ENCODE measurements at regions not wholly inside any gene's neighbourhood (a gene's known extent, or its start where the extent isn't known, plus 50 kb on each side); places are given as distances from the start of the nearest gene placed in this dataset.

DNA sequence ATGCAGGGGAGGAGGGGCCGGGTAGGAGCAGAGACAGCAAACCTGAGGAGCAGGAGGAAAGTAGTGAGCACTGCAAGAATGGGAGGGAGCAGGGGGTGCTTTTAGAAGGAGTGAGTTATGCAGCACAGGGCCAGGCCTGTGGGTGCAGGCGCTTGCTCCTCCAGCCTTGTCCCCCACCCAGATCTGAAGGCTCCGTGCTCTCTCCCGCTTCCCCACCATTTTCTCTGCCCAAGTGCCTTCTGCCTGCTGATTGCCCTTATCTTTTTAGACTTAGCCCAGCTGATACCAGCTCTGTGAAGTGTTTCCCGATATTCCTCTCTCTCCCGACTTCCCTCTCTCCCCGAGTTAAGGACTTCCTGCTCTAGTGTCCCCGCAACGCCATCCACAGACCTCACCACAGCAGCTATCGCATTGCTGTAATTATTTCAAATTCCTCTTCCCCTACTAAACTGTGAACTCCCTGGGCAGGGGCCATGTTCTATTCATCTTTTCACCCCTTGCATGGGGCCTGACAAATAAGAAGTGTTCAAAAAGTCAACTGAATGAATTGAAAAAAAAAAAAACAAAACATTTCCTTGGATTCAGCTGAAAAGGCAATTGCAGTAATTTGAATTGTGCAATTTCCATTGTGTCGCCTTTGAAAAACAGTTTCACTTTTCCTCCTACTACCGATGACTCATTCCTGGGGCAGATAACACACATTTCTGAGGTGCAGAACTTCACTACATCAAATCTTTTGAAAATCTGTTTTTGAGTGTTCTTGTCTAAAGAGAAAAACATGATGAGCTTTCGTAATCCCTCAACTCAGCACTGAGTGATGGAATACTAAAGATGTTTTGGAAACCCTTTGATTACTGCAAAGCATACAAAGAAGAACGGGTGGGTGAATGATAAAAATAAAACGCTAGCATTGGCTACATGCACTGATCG is 69.7 kb upstream of the BMAL1 start:
- no peak for TF ChIP-seq ZFP30 (CRISPR knock-in tag; IDR thresholded peaks at IDR 0.05)
- no peak for TF ChIP-seq OSR1 (CRISPR knock-in tag; IDR thresholded peaks at IDR 0.05)
- TF ChIP-seq TCF4 (CRISPR knock-in tag; IDR thresholded peaks at IDR 0.05; ENCODE audit: borderline replicate concordance) = no peak
- TF ChIP-seq TOX (CRISPR knock-in tag; IDR thresholded peaks at IDR 0.05; ENCODE audit: borderline replicate concordance) = no peak
